Calu3 (cell line): ENCODE measurements at regions not wholly inside any gene's neighbourhood (a gene's known extent, or its start where the extent isn't known, plus 50 kb on each side); places are given as distances from the start of the nearest gene placed in this dataset.

Experiments used
- BruUV-seq: library from RNA; stranded (reverse); fragments of 400-500 nt; replicated peaks from 2 replicates; lab custom pipeline; 2021; lab: Mats Ljungman, UMichigan
- CTCF ChIA-PET: fragments of 300-600 bp; sonication (Branson Sonifier 250); formaldehyde crosslinking; loops from one replicate; lab custom pipeline; 2022; ENCODE audit warnings: antibody characterized with exemption; lab: Charles Lee
- DNase-seq: peaks from one replicate; pipeline ENCODE4 v3.0.0; 2022
- H3K27ac Mint-ChIP-seq: one replicate; pipeline ENCODE4 v1.8.0; 2022; ENCODE audit warnings: mixed read lengths; ENCODE audit not compliant: unreplicated experiment
- H3K27me3 Mint-ChIP-seq: one replicate; pipeline ENCODE4 v1.8.0; 2022; ENCODE audit warnings: mixed read lengths; ENCODE audit not compliant: unreplicated experiment
- H3K36me3 Mint-ChIP-seq: one replicate; pipeline ENCODE4 v1.8.0; 2022; ENCODE audit warnings: mild to moderate bottlenecking, moderate library complexity, mixed read lengths; ENCODE audit not compliant: insufficient read depth, unreplicated experiment
- H3K4me1 Mint-ChIP-seq: one replicate; pipeline ENCODE4 v1.8.0; 2022; ENCODE audit warnings: mild to moderate bottlenecking, low read depth, mixed read lengths; ENCODE audit not compliant: unreplicated experiment
- H3K4me3 Mint-ChIP-seq: one replicate; pipeline ENCODE4 v1.8.0; 2022; ENCODE audit warnings: mild to moderate bottlenecking, low read depth, moderate library complexity, mixed read lengths; ENCODE audit not compliant: unreplicated experiment
- H3K9me3 Mint-ChIP-seq: one replicate; pipeline ENCODE4 v1.8.0; 2022; ENCODE audit warnings: low read depth, mixed read lengths; ENCODE audit not compliant: unreplicated experiment
- intact Hi-C: fragments of 100-400 bp; cut with micrococcal nuclease; formaldehyde crosslinking; loops from one replicate; pipeline ENCODE4 v1.10.0; 2022; ENCODE audit not compliant: unreplicated experiment
- TF ChIP-seq, protein P1 (sequence below): fragments of 200-600 bp; IDR thresholded peaks from one replicate; pipeline ENCODE4 v1.8.0; 2022; ENCODE audit warnings: antibody characterized with exemption; ENCODE audit not compliant: unreplicated experiment

DNA sequence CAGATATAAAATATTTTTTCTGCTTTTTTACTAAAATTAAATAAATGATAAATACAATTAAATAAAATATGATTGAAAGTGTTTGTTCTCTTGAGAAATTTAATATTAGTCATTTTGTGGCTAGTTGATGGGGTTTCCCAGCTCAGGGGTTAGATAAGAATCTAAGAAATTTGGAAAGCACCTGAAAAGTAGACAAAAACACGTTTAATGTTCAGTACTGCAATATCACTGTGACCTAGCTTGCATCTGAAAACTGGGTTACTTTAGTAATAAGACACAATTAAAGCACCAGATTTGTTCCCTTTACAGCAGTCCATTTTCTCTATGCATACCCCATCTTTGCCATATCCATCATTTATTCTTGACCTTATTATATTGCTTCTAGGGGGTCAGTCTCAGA, 1454.8 kb upstream of the SPRY2 start:
- H3K27me3 Mint-ChIP-seq = no peaks in the 10 kb centered on the region
- H3K27ac Mint-ChIP-seq = no peak overlapping the region
- TF ChIP-seq, protein P1, sequence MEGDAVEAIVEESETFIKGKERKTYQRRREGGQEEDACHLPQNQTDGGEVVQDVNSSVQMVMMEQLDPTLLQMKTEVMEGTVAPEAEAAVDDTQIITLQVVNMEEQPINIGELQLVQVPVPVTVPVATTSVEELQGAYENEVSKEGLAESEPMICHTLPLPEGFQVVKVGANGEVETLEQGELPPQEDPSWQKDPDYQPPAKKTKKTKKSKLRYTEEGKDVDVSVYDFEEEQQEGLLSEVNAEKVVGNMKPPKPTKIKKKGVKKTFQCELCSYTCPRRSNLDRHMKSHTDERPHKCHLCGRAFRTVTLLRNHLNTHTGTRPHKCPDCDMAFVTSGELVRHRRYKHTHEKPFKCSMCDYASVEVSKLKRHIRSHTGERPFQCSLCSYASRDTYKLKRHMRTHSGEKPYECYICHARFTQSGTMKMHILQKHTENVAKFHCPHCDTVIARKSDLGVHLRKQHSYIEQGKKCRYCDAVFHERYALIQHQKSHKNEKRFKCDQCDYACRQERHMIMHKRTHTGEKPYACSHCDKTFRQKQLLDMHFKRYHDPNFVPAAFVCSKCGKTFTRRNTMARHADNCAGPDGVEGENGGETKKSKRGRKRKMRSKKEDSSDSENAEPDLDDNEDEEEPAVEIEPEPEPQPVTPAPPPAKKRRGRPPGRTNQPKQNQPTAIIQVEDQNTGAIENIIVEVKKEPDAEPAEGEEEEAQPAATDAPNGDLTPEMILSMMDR = no peak
- intact Hi-C loops = no loop called here
- CTCF ChIA-PET = no interaction called here
- DNase-seq = no peak
- H3K9me3 Mint-ChIP-seq = no peaks in the 10 kb centered on the region
- no peaks in the 10 kb centered on the region for H3K4me1 Mint-ChIP-seq
- H3K36me3 Mint-ChIP-seq = no peaks in the 10 kb centered on the region
- BruUV-seq = no TSS peak
- H3K4me3 Mint-ChIP-seq = no peak overlapping the region

DNA sequence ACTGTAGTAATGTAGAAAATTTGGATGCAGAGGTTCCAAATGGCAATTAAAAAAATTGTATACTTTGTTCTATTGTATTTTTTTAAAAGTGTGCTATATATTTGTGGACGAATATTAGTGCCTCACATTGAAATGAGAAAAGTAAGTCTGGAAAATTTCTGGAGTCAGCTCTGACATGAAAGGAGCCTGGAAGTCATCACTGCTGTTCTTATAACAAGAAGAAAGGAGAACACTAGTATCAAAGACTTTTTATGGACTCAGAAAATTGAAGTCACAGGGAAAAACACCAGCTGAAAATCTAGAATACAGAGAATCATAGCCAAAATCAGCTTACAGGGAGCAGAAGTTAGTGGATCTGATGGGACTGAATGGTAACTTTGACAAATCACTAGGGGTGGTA, 1450.7 kb upstream of the SPRY2 start:
- intact Hi-C loops = no loop called here
- Mint-ChIP-seq H3K36me3 (no peaks in the 10 kb centered on the region), H3K9me3 (no peaks in the 10 kb centered on the region), H3K27me3 (no peaks in the 10 kb centered on the region), H3K4me1 (no peaks in the 10 kb centered on the region), H3K27ac (no peak overlapping the region), H3K4me3 (no peak overlapping the region)
- DNase-seq = no peak
- CTCF ChIA-PET = no interaction called here
- BruUV-seq = no TSS peak
- TF ChIP-seq, protein P1 = no peak

DNA sequence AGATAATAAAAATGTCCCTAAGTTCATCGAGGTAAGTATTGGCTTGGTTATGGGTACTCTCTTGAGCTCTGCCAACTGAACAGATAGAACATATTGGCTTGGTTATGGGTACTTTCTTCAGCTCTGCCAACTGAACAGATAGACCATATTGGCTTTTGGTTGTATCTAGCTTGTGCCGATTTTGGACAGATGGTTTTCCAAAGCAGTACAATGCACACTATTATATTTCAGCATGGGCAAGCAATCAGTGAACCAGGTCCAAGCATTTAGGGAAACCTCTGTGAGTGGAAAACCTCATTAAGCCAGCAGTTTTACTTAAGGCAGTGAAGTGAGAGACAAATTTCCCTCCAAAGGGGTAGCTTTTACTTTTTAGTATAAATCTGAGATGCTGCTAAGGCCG, 1440.5 kb upstream of the SPRY2 start:
- TF ChIP-seq, protein P1 = no peak
- intact Hi-C loops = no loop called here
- Mint-ChIP-seq H3K36me3 (no peaks in the 10 kb centered on the region), H3K27me3 (no peaks in the 10 kb centered on the region), H3K27ac (no peak overlapping the region), H3K4me3 (no peak overlapping the region), H3K9me3 (no peaks in the 10 kb centered on the region), H3K4me1 (no peaks in the 10 kb centered on the region)
- DNase-seq = no peak
- CTCF ChIA-PET = no interaction called here
- BruUV-seq = no TSS peak

DNA sequence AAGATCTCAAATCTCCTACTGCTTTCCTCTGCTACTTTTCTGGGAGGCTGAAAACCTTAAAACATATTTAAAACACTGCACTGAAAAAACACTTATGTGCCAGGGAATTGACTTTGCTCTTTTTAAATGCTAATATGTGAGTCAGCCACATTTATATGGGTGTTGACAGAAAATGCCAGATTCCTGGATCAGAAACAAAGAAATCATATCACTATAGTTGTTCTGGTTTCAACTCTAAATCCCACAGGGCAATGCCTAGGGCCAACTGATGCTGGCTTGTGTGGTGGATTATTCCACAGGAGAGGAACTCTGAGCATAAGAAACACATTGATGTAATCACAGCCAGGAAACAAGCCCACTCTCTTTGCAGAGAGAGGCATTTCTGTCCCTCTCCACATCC, 1439.0 kb upstream of the SPRY2 start:
- no peak for DNase-seq
- CTCF ChIA-PET = no interaction called here
- TF ChIP-seq, protein P1 = no peak
- Mint-ChIP-seq H3K9me3 (no peaks in the 10 kb centered on the region), H3K27ac (no peak overlapping the region), H3K4me1 (no peaks in the 10 kb centered on the region), H3K27me3 (no peaks in the 10 kb centered on the region), H3K36me3 (no peaks in the 10 kb centered on the region), H3K4me3 (no peak overlapping the region)
- no TSS peak for BruUV-seq
- intact Hi-C loops = no loop called here

DNA sequence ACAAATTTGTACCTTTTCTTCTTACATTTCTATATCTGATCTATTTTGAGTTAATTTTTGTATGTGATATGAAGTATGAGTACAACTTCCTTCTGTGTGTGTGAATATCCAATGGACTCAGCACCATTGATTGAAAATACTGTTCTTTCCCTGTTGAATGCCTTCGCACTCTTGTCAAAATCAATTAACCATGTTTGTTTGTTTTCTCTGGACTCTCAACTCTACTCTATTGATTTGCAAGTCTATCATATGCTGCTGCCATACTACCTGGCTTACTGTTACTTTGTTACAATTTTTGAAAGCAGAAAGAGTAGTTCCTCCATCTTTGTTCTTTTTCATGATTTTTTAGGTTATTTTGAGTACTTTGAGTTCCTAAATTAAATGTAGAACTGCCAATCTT, 1437.4 kb upstream of the SPRY2 start:
- Mint-ChIP-seq H3K9me3 (no peaks in the 10 kb centered on the region), H3K27ac (no peak overlapping the region), H3K27me3 (no peaks in the 10 kb centered on the region), H3K36me3 (no peaks in the 10 kb centered on the region), H3K4me3 (no peak overlapping the region), H3K4me1 (no peaks in the 10 kb centered on the region)
- intact Hi-C loops = no loop called here
- no TSS peak for BruUV-seq
- TF ChIP-seq, protein P1 = no peak
- DNase-seq = no peak
- CTCF ChIA-PET = no interaction called here
